Stimulated activated CD8-positive, alpha-beta memory T cell treated with anti-CD3 and anti-CD28 coated beads, Interleukin-4, amount 100 ng/mL, for 1 hour (primary cell): ENCODE measurements at regions not wholly inside any gene's neighbourhood (a gene's known extent, or its start where the extent isn't known, plus 50 kb on each side); places are given as distances from the start of the nearest gene placed in this dataset.
"Not testable (repeated sequence)": the region's sequence is repeated elsewhere in the genome, so short reads cannot be mapped to it uniquely, and the experiment has no call there.

Source experiments
- DNase-seq, 2 donors: peaks; one replicate each; pipeline ENCODE4 v3.0.0-alpha.2; 2020; ENCODE audit warnings: low read depth in 2 of 2, low spot score in 1 of 2

- not testable (repeated sequence) for DNase-seq
Observed at GRCh38 chr5:34096033-34096432, 53.0 kb upstream of the C1QTNF3 start.

GRCh38 chr5:34099891-34100290 lies 56.9 kb upstream of the C1QTNF3 start:
- not testable (repeated sequence) for DNase-seq

GRCh38 chr5:34101567-34101966 lies 58.6 kb upstream of the C1QTNF3 start:
- DNase-seq = not testable (repeated sequence)

GRCh38 chr5:34108897-34109296 lies 65.9 kb upstream of the C1QTNF3 start:
- not testable (repeated sequence) for DNase-seq

GRCh38 chr5:34124280-34124679 lies 81.3 kb upstream of the C1QTNF3 start:
- DNase-seq = not testable (repeated sequence)

GRCh38 chr5:34125354-34125753 lies 82.3 kb upstream of the C1QTNF3 start:
- not testable (repeated sequence) for DNase-seq

GRCh38 chr5:34126741-34127140 lies 83.7 kb upstream of the C1QTNF3 start:
- DNase-seq = not testable (repeated sequence)

- DNase-seq = not testable (repeated sequence)
Observed at GRCh38 chr5:34127818-34128217, 84.8 kb upstream of the C1QTNF3 start.

DNA sequence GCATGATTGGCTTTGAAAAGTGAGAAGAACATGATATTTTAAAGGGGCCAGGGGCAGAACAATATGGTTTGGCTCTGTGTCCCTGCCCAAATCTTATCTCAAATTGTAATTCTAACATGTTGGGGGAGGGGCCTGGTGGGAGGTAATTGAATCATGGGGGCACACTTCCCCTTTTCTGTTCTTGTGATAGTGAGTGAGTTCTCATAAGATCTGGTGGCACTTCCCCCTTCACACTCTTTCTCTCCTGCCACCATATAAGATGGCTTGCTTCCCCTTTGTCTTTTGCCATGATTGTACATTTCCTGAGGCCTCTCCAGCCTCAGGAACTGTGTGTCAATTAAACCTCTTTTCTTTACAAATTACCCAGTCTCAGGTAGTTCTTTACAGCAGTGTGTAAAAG lies 85.9 kb upstream of the C1QTNF3 start:
- DNase-seq = not testable (repeated sequence)

DNA sequence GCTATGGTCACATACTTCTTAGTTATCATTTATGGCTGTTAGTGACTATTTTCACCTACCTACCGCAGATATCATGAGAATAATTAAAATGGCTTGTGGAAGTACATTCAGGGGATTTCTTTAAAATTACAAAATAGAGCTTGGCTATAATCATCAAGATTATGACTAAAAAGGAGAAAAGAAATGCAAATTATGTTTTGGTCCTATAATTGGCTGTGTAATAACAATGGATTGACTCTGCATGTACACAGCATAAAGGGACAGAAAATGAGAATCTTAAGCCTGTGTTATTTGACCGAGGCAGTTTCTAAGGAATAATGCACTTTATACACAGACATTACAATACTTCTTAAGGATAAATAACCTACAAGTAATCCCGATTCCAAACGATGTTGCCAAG lies 112.0 kb upstream of the C1QTNF3 start:
- DNase-seq = not testable (repeated sequence)

DNA sequence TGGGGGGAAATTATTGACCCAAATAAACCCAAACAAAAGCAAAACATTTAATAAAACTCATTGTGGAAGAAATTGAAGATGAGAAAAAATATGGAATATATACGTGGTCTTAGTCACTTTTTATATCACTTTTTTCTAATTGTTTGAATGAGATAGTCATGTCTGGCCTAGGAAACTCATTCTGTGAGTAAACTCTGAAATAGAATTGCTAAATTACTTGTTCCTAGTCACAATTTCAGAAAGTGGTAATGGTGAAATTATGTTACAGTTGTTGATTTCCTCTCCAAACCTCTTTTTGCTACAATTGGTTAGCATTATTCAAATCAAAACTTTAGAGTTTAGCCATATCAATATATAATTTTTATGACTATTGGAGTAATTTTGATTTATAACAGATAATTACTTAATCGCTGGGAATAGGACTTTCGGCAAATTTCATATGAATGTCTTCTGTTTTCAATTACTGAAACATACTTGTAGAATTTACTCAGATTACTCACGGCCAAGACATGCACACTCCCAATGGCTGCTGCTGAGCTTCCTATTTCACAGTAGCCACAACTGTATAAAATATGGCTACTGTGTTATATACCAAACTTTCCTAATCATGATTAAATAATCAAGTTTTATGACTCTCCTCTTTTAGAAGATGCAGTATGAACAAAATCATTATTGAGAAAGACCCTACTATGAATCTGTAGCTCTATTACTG lies 113.8 kb upstream of the C1QTNF3 start:
- DNase-seq = not testable (repeated sequence)

GRCh38 chr5:34160904-34161303 lies 117.9 kb upstream of the C1QTNF3 start:
- not testable (repeated sequence) for DNase-seq

DNA sequence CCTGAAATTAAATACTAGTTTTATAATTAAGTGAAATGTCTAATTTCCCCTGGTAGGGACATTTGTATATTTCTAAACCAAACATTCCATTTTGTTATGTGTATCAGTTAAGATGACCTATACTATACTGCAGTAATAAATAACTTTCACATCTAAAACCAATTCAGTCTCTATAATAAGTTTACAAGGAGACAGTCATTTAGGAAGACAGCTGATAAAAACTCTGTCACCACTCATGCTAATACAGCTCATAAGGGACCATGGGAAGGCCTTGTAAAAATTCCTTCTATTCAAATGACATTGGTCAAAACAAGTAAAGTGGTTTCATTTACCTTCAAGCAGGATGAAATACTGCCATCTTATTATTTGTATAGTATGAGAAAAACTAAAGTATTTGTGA lies 128.4 kb upstream of the C1QTNF3 start:
- not testable (repeated sequence) for DNase-seq

DNA sequence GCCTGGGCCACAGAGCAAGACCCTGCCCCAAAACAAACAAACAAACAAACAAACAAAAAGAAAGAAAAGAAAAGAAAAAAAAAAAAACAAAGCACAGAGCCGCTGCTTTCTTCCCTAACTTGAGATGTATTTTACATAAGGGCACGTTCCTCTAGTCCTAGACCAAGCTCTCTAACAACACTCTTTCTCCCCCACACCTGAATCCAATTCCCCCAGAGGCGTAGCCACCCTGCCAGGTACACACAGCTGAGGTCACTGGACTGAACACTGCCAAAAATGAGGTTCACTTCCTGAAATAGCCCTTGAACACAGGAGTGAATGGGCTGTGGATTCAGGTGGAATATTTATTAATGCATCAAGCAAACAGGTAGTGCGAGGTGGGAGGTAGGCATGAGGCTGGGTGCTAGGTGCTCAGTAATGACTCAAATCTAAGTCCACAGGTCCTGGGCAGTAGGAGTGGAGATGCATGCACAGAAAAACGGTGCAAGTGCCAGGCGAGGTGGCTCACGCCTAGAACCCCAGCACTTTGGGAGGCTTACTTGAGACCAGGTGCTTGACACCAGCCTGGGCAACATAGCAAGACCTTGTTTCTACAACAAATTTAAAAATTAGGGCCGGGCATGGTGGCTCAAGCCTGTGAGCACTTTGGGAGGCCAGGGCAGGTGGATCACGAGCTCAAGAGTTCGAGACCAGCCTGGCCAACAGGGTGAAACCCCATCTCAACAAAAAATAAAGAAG lies 136.6 kb upstream of the C1QTNF3 start:
- not testable (repeated sequence) for DNase-seq

DNA sequence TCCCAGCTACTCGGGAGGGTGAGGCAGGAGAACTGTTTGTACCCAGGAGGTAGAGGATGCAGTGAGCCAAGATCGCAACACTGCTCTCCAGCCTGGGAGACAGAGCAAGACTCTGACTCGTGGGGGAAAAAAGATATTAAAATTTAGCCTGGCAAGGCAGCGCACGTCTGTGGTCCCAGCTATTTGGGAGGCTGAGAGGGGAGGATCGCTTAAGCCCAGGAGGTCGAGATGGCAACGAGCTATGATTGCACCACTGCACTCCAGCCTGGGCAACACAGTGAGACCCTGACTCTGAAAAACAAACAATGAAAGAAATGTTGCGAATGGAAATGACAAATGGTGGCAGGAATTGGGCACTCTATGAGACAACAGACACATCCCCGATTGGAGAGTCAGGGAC lies 137.2 kb upstream of the C1QTNF3 start:
- not testable (repeated sequence) for DNase-seq

DNA sequence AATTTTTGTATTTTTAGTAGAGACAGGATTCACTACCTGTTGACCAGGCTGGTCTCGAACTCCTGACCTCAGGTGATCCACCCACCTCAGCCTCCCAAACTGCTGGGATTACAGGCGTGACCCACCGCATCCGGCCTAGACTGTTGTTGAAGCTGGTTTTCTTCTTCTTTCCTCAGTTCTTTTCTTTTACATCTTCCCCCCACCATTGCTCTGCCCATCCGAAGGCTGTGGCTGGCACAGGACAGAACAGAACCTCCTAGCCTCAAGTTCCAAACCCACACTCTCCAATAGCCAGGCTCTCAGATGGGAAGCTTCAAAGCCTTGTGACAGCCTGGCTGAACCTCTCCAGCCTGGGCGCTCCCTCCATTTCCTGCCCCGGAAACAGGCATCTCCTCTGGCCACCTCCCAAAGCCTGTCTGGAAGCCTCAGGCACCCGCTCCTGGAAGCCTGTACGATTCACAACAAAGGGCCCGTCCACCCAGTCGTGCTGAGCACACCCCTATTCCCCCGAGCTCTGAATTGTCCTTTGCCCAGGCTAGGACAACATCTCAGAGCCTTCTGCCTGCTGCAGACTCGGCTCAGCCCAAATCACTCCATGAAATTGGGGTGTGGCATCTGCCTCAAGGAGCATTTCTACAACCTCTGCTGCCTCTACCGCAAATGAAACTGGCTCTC lies 138.1 kb upstream of the C1QTNF3 start:
- not testable (repeated sequence) for DNase-seq

- not testable (repeated sequence) for DNase-seq
Observed at GRCh38 chr5:34185005-34185404, 142.0 kb upstream of the C1QTNF3 start.

DNA sequence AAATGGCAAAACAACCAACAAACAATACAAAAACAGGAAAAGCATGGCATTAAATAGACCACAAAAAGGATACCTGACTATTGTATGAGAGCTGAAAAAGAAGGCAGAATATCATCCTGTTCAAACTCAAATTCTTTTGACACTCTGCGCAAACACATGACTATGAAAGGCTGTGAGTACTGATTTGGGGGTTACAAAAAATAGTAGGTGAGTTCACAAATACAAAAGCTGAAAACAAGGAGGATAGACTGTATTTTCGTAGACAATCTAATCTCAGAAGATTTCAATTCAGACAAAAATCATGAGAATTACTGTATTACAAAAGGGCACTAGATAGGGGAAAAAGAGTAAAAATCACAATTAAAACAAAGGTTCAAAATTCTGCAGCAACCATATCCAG lies 142.6 kb upstream of the C1QTNF3 start:
- DNase-seq = not testable (repeated sequence)

DNA sequence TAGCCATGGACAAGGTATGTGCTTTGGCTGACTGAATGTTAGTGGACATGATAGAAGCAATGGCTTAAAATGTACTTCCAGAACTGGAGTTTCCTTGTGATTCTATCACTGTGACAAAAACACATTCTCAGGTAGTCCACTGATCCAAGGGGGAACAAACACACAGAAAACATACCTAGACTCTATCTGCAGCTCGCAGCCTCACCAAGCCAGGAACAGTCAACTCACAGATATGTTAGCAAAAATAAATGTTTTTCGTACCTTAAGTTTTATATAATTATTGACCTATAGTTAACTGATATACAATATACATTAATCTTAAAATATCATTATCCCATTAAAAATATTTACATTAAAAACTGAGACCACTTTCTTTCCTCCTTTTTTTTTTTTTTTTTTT lies 143.1 kb upstream of the C1QTNF3 start:
- not testable (repeated sequence) for DNase-seq

- DNase-seq = not testable (repeated sequence)
Observed at GRCh38 chr5:34186865-34187264, 143.9 kb upstream of the C1QTNF3 start.

DNA sequence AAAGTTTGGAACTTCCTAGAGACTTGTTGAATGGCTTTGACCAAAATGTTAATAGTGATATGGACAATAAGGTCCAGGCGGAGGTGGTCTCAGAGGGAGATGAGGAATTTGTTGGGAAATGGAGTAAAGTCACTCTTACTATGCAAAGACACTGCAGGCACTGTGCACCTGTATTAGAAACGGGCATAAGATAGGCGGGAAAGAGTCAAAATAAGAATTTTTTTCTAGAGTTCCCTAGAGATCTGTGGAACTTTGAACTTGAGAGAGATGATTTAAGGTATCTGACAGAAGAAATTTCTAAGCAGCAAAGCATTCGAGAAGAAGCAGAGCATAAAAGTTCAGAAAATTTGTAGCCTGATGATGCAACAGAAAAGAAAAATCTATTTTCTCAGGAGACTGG lies 144.4 kb upstream of the C1QTNF3 start:
- not testable (repeated sequence) for DNase-seq
